H9 (cell line): ENCODE measurements at regions not wholly inside any gene's neighbourhood (a gene's known extent, or its start where the extent isn't known, plus 50 kb on each side); places are given as distances from the start of the nearest gene placed in this dataset.

Experiments used
- DNase-seq: peaks from one replicate; pipeline ENCODE4 v3.0.0-alpha.2; 2017
- H2AFZ ChIP-seq: one replicate; pipeline ENCODE4 v1.6.1; 2013; ENCODE audit warnings: mild to moderate bottlenecking, low read length, control low read depth, moderate library complexity
- H2AK5ac ChIP-seq: 2 replicates; pipeline ENCODE4 v1.6.1; 2013; ENCODE audit warnings: low read length, control low read depth, mixed read lengths; ENCODE audit not compliant: insufficient read length
- H2BK120ac ChIP-seq: one replicate; pipeline ENCODE4 v1.6.1; 2013; ENCODE audit warnings: low read depth, mild to moderate bottlenecking, low read length, control low read depth, inconsistent platforms; ENCODE audit not compliant: poor library complexity, severe bottlenecking
- H2BK12ac ChIP-seq: 2 replicates; pipeline ENCODE4 v1.6.1; 2013; ENCODE audit warnings: low read length, control low read depth, mixed read lengths, low read depth; ENCODE audit not compliant: insufficient read length
- H2BK15ac ChIP-seq: 2 replicates; pipeline ENCODE4 v1.6.1; 2013; ENCODE audit warnings: low read depth, low read length, control low read depth
- H2BK20ac ChIP-seq: one replicate; pipeline ENCODE4 v1.6.1; 2013; ENCODE audit warnings: low read depth, mild to moderate bottlenecking, low read length, control low read depth, inconsistent platforms; ENCODE audit not compliant: poor library complexity, severe bottlenecking
- H2BK5ac ChIP-seq: 2 replicates; pipeline ENCODE4 v1.6.1; 2013; ENCODE audit warnings: low read length, control low read depth, mixed read lengths; ENCODE audit not compliant: insufficient read length
- H3K14ac ChIP-seq: 2 replicates; pipeline ENCODE4 v1.6.1; 2013; ENCODE audit warnings: low read length, control low read depth; ENCODE audit not compliant: insufficient read depth
- H3K18ac ChIP-seq: 2 replicates; pipeline ENCODE4 v1.6.1; 2013; ENCODE audit warnings: low read depth, mild to moderate bottlenecking, mixed read lengths, low read length, control low read depth; ENCODE audit not compliant: insufficient read length
- H3K23ac ChIP-seq: 2 replicates; pipeline ENCODE4 v1.6.1; 2013; ENCODE audit warnings: low read length, control low read depth, mixed read lengths, low read depth; ENCODE audit not compliant: insufficient read length
- H3K23me2 ChIP-seq: 2 replicates; pipeline ENCODE4 v1.6.1; 2013; ENCODE audit warnings: low read depth, mild to moderate bottlenecking, mixed read lengths, low read length, control low read depth; ENCODE audit not compliant: insufficient read length, poor library complexity, severe bottlenecking
- H3K27ac ChIP-seq: 2 replicates; pipeline ENCODE4 v1.5.1; 2013; ENCODE audit warnings: low read length, control low read depth, mixed read lengths, low read depth; ENCODE audit not compliant: insufficient read length
- H3K27me3 ChIP-seq: 2 replicates; pipeline ENCODE4 v1.6.1; 2013; ENCODE audit warnings: low read length, control low read depth, inconsistent platforms; ENCODE audit not compliant: insufficient read depth
- H3K4ac ChIP-seq: 2 replicates; pipeline ENCODE4 v1.6.1; 2013; ENCODE audit warnings: low read depth, mild to moderate bottlenecking, control low read depth, inconsistent platforms, low read length, moderate library complexity
- H3K4me1 ChIP-seq: 2 replicates; pipeline ENCODE4 v1.6.1; 2013; ENCODE audit warnings: low read length, control low read depth, inconsistent platforms; ENCODE audit not compliant: insufficient read depth
- H3K4me2 ChIP-seq: 2 replicates; pipeline ENCODE4 v1.6.1; 2013; ENCODE audit warnings: low read length, control low read depth, mixed read lengths; ENCODE audit not compliant: insufficient read length, insufficient read depth
- H3K56ac ChIP-seq: 2 replicates; pipeline ENCODE4 v1.6.1; 2013; ENCODE audit warnings: low read depth, mild to moderate bottlenecking, mixed read lengths, low read length, control low read depth; ENCODE audit not compliant: insufficient read length
- H3K79me1 ChIP-seq: 2 replicates; pipeline ENCODE4 v1.6.1; 2013; ENCODE audit warnings: low read depth, mild to moderate bottlenecking, moderate library complexity, low read length, control low read depth, inconsistent platforms; ENCODE audit not compliant: insufficient read depth, poor library complexity, severe bottlenecking
- H3K79me2 ChIP-seq: 2 replicates; pipeline ENCODE4 v1.6.1; 2013; ENCODE audit warnings: low read length, control low read depth, inconsistent platforms; ENCODE audit not compliant: insufficient read depth
- H3K9ac ChIP-seq: 2 replicates; pipeline ENCODE4 v1.6.1; 2013; ENCODE audit warnings: low read length, control low read depth, mixed read lengths; ENCODE audit not compliant: insufficient read length; ENCODE audit errors: extremely low read depth
- H3K9me3 ChIP-seq: one replicate; pipeline ENCODE4 v1.6.1; 2013; ENCODE audit warnings: low read depth, low read length, inconsistent platforms; ENCODE audit not compliant: control insufficient read depth
- H3T11ph ChIP-seq: one replicate; pipeline ENCODE4 v1.6.1; 2013; ENCODE audit warnings: mild to moderate bottlenecking, low read length, control low read depth, inconsistent platforms
- H4K20me1 ChIP-seq: one replicate; pipeline ENCODE4 v1.6.1; 2013; ENCODE audit not compliant: control insufficient read depth, insufficient read length, insufficient read depth
- H4K5ac ChIP-seq: 2 replicates; pipeline ENCODE4 v1.6.1; 2013; ENCODE audit warnings: low read depth, mild to moderate bottlenecking, mixed read lengths, low read length, control low read depth; ENCODE audit not compliant: insufficient read length
- H4K8ac ChIP-seq: replicated peaks from 2 replicates; pipeline ENCODE4 v1.6.1; 2013; ENCODE audit warnings: low read length, control low read depth, mixed read lengths, low read depth; ENCODE audit not compliant: insufficient read length
- H4K91ac ChIP-seq: 2 replicates; pipeline ENCODE4 v1.6.1; 2013; ENCODE audit warnings: low read depth, mild to moderate bottlenecking, moderate library complexity, mixed read lengths, low read length, control low read depth; ENCODE audit not compliant: insufficient read length
- H3K27ac Mint-ChIP-seq, 3 experiments: 2 replicates in 2 of 3; 3 replicates in 1 of 3; pipeline ENCODE4 v1.8.0; 2020 to 2021; ENCODE audit warnings: mixed read lengths in 3 of 3, mild to moderate bottlenecking in 1 of 3, moderate library complexity in 1 of 3
- H3K27me3 Mint-ChIP-seq: 2 replicates; pipeline ENCODE4 v1.8.0; 2021; ENCODE audit warnings: low read depth, mild to moderate bottlenecking, moderate library complexity, mixed read lengths
- H3K36me3 Mint-ChIP-seq, 3 experiments: 2 replicates in 2 of 3; 3 replicates in 1 of 3; pipeline ENCODE4 v1.8.0; 2020 to 2021; ENCODE audit warnings: low read depth in 3 of 3, mixed read lengths in 3 of 3; ENCODE audit not compliant: insufficient read depth in 1 of 3
- H3K4me1 Mint-ChIP-seq, 2 experiments: 2 replicates each; pipeline ENCODE4 v1.8.0; 2020; ENCODE audit warnings: mixed read lengths in 2 of 2
- H3K4me3 Mint-ChIP-seq, 2 experiments: 2 replicates in 1 of 2; 3 replicates in 1 of 2; pipeline ENCODE4 v1.8.0; 2020 to 2021; ENCODE audit warnings: mild to moderate bottlenecking in 2 of 2, mixed read lengths in 2 of 2, moderate library complexity in 1 of 2
- H3K9me3 Mint-ChIP-seq, 2 experiments: 2 replicates in 1 of 2; 3 replicates in 1 of 2; pipeline ENCODE4 v1.8.0; 2020; ENCODE audit warnings: mild to moderate bottlenecking in 2 of 2, mixed read lengths in 2 of 2, moderate library complexity in 1 of 2
- WGBS: extraction: QIAGEN DNeasy Blood & Tissue Kit; methylation state at CpG from one replicate; pipeline ENCODE4 v1.1.7; 2013; ENCODE audit warnings: missing lambda C conversion rate, low lambda C conversion rate, mixed read lengths; ENCODE audit not compliant: insufficient read length; ENCODE audit errors: extremely low coverage; 5-methylcytosine and 5-hydroxymethylcytosine counted together
- TF ChIP-seq, protein P1 (sequence below): fragments of 200-600 bp; sonication (generic); conservative IDR thresholded peaks from 3 replicates; pipeline ENCODE4 v1.8.0; 2021; ENCODE audit warnings: antibody characterized with exemption, mild to moderate bottlenecking

DNA sequence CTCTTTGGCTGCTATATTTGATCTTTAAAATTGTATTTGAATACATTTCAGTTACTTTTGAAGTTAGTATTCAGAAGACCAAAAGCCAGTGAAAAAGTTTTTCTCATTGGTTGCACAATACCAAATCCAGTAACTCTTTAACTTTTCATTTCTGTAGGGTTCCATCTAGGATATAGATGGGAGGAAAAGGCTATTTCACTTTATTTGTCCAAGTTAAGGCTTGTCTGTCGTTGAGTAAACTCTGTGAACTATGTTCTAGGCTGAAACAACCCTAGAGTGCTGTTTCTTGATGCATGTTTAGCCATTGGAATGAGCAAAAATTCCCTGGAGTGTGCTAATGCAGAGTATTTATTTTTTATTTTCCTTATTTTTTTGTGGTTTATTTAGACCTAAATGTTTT lies 834.7 kb upstream of the KCND2 start:
- TF ChIP-seq, protein P1, sequence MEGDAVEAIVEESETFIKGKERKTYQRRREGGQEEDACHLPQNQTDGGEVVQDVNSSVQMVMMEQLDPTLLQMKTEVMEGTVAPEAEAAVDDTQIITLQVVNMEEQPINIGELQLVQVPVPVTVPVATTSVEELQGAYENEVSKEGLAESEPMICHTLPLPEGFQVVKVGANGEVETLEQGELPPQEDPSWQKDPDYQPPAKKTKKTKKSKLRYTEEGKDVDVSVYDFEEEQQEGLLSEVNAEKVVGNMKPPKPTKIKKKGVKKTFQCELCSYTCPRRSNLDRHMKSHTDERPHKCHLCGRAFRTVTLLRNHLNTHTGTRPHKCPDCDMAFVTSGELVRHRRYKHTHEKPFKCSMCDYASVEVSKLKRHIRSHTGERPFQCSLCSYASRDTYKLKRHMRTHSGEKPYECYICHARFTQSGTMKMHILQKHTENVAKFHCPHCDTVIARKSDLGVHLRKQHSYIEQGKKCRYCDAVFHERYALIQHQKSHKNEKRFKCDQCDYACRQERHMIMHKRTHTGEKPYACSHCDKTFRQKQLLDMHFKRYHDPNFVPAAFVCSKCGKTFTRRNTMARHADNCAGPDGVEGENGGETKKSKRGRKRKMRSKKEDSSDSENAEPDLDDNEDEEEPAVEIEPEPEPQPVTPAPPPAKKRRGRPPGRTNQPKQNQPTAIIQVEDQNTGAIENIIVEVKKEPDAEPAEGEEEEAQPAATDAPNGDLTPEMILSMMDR = no peak
- Histone ChIP-seq H3K27me3 (no peaks in the 10 kb centered on the region), H2BK12ac (no peak overlapping the region), H3K4me2 (no peak overlapping the region), H3K27ac (no peak overlapping the region), H3K4ac (no peak overlapping the region), H2AK5ac (no peak overlapping the region), H3K14ac (no peak overlapping the region), H3K23me2 (no peaks in the 10 kb centered on the region), H2BK15ac (no peak overlapping the region), H3K23ac (no peak overlapping the region), H3K79me1 (no peaks in the 10 kb centered on the region), H4K20me1 (no peaks in the 10 kb centered on the region), H3T11ph (no peak overlapping the region), H3K9ac (no peak overlapping the region), H2BK120ac (no peak overlapping the region), H2BK20ac (no peak overlapping the region), H3K56ac (no peak overlapping the region), H3K79me2 (no peaks in the 10 kb centered on the region), H4K91ac (no peak overlapping the region), H4K8ac (no peak overlapping the region), H2AFZ (no peak overlapping the region), H2BK5ac (no peak overlapping the region), H4K5ac (no peak overlapping the region), H3K18ac (no peak overlapping the region), H3K4me1 (no peaks in the 10 kb centered on the region), H3K9me3 (no peaks in the 10 kb centered on the region)
- no peaks in the 10 kb centered on the region; a peak in 1 of 7 replicates for H3K36me3 Mint-ChIP-seq
- no CpG with 5 or more reads among the region's 1 CpG for WGBS
- H3K4me1 Mint-ChIP-seq = no peaks in the 10 kb centered on the region
- no peak overlapping the region for H3K4me3 Mint-ChIP-seq
- peaks cover 0 to 6% of the 10 kb centered on the region in 2 experiments; a peak in 1 of 5 replicates for H3K9me3 Mint-ChIP-seq
- no peaks in the 10 kb centered on the region; the same call in 1 of the 2 replicates for H3K27me3 Mint-ChIP-seq
- H3K27ac Mint-ChIP-seq = no peak overlapping the region
- DNase-seq = no peak
